HepG2 (cell line): ENCODE measurements at regions not wholly inside any gene's neighbourhood (a gene's known extent, or its start where the extent isn't known, plus 50 kb on each side); places are given as distances from the start of the nearest gene placed in this dataset.

Experiments
- ATF7-NPFF ChIP-seq: sonication (generic); formaldehyde crosslinking; IDR thresholded peaks from 2 replicates; pipeline ENCODE4 v1.8.1; 2023; ENCODE audit warnings: mild to moderate bottlenecking, low read depth, missing genetic modification reagents, moderate library complexity
- CSRNP1 ChIP-seq: sonication (generic); formaldehyde crosslinking; IDR thresholded peaks from 2 replicates; pipeline ENCODE4 v1.8.1; 2023; ENCODE audit warnings: mild to moderate bottlenecking, missing genetic modification reagents
- HDAC2 ChIP-seq: sonication (generic); formaldehyde crosslinking; IDR thresholded peaks from 2 replicates; pipeline ENCODE4 v1.4.0; 2020; ENCODE audit warnings: missing genetic modification reagents
- HMG20A ChIP-seq: IDR thresholded peaks from 2 replicates; pipeline ENCODE4 v1.6.1; 2016; ENCODE audit warnings: borderline replicate concordance
- HNRNPL ChIP-seq: fragments of 200-400 bp; formaldehyde crosslinking; IDR thresholded peaks from 2 replicates; pipeline ENCODE4 v1.6.1; 2017; ENCODE audit warnings: mild to moderate bottlenecking, low read depth, low read length
- KLF11 ChIP-seq: IDR thresholded peaks from 2 replicates; pipeline ENCODE4 v1.6.1; 2016; ENCODE audit warnings: missing compliant biosample characterization
- MLX ChIP-seq: IDR thresholded peaks from 2 replicates; pipeline ENCODE4 v1.6.1; 2016
- SP2 ChIP-seq: sonication (generic); formaldehyde crosslinking; IDR thresholded peaks from 2 replicates; pipeline ENCODE4 v1.5.1; 2020; ENCODE audit warnings: mild to moderate bottlenecking, missing genetic modification reagents
- ZNF142 ChIP-seq: sonication (generic); formaldehyde crosslinking; IDR thresholded peaks from 2 replicates; pipeline ENCODE4 v1.4.0; 2020; ENCODE audit warnings: missing genetic modification reagents
- ZNF260 ChIP-seq: sonication (generic); formaldehyde crosslinking; IDR thresholded peaks from 2 replicates; pipeline ENCODE4 v1.4.0; 2020; ENCODE audit warnings: missing genetic modification reagents, low read depth, mild to moderate bottlenecking, borderline replicate concordance
- ZNF432 ChIP-seq: sonication (generic); formaldehyde crosslinking; IDR thresholded peaks from 2 replicates; pipeline ENCODE4 v1.5.0; 2020; ENCODE audit warnings: missing genetic modification reagents, mild to moderate bottlenecking, borderline replicate concordance
- ZNF646 ChIP-seq: sonication (generic); formaldehyde crosslinking; IDR thresholded peaks from 2 replicates; pipeline ENCODE4 v1.9.0; 2021; ENCODE audit warnings: mild to moderate bottlenecking, missing genetic modification reagents
- ZNF792 ChIP-seq: IDR thresholded peaks from 2 replicates; pipeline ENCODE4 v1.6.1; 2016
- ZNF883 ChIP-seq: sonication (generic); formaldehyde crosslinking; IDR thresholded peaks from 2 replicates; pipeline ENCODE4 v1.5.1; 2020; ENCODE audit warnings: mild to moderate bottlenecking, missing genetic modification reagents; ENCODE audit errors: not compliant biosample characterization

- TF ChIP-seq ZNF646 (CRISPR knock-in tag) = peak; percentile 69; the same call in 1 of the 2 replicates
- peak; percentile 39; the same call in 1 of the 2 replicates for TF ChIP-seq CSRNP1 (CRISPR knock-in tag)
- peak; percentile 34; the same call in 1 of the 2 replicates for TF ChIP-seq ATF7-NPFF (CRISPR knock-in tag)
- peak; percentile 14; the same call in 1 of the 2 replicates for TF ChIP-seq KLF11
- peak; percentile 80; the same call in 1 of the 2 replicates for TF ChIP-seq ZNF792 (CRISPR knock-in tag)
- peak; percentile 79 for TF ChIP-seq HMG20A (CRISPR knock-in tag)
- TF ChIP-seq SP2 (CRISPR knock-in tag) = no peak
- peak; percentile 95 for TF ChIP-seq MLX (CRISPR knock-in tag)
- no peak for TF ChIP-seq HNRNPL
- TF ChIP-seq ZNF432 (CRISPR knock-in tag) = no peak
- peak; percentile 80 for TF ChIP-seq HDAC2
- TF ChIP-seq ZNF883 = no peak
- no peak for TF ChIP-seq ZNF142
- no peak for TF ChIP-seq ZNF260 (CRISPR knock-in tag)
These were observed 55.4 kb upstream of the CD28 start (continued) for GRCh38 chr2:203650860-203651613.
